Trophoblast cell (in vitro differentiated cells and primary cell): ENCODE measurements at regions not wholly inside any gene's neighbourhood (a gene's known extent, or its start where the extent isn't known, plus 50 kb on each side); places are given as distances from the start of the nearest gene placed in this dataset.

Experiments
- DNase-seq, 2 donors: peaks; one replicate each; pipeline ENCODE4 v3.0.0-alpha.2; 2016
- H2AFZ ChIP-seq: 2 replicates; pipeline ENCODE4 v1.6.1; 2013; ENCODE audit warnings: low read length, moderate library complexity, mild to moderate bottlenecking; ENCODE audit not compliant: insufficient read depth, poor library complexity
- H2AK5ac ChIP-seq: 2 replicates; pipeline ENCODE4 v1.6.1; 2013; ENCODE audit warnings: mild to moderate bottlenecking, low read length
- H2BK120ac ChIP-seq: 2 replicates; pipeline ENCODE4 v1.6.1; 2013; ENCODE audit warnings: low read length, mild to moderate bottlenecking, moderate library complexity; ENCODE audit not compliant: insufficient read depth, poor library complexity
- H2BK12ac ChIP-seq: 2 replicates; pipeline ENCODE4 v1.6.1; 2013; ENCODE audit warnings: mild to moderate bottlenecking, low read length, moderate library complexity
- H2BK5ac ChIP-seq: 2 replicates; pipeline ENCODE4 v1.6.1; 2013; ENCODE audit warnings: low read length, low read depth, moderate library complexity, mild to moderate bottlenecking; ENCODE audit not compliant: poor library complexity
- H3K14ac ChIP-seq: 2 replicates; pipeline ENCODE4 v1.6.1; 2013; ENCODE audit warnings: mild to moderate bottlenecking, low read length
- H3K18ac ChIP-seq: 2 replicates; pipeline ENCODE4 v1.6.1; 2013; ENCODE audit warnings: mild to moderate bottlenecking, low read length
- H3K23ac ChIP-seq: 2 replicates; pipeline ENCODE4 v1.6.1; 2013; ENCODE audit warnings: low read length
- H3K27ac ChIP-seq: 2 replicates; pipeline ENCODE4 v1.5.1; 2013; ENCODE audit warnings: low read depth, mild to moderate bottlenecking, inconsistent platforms, low read length, moderate library complexity
- H3K27me3 ChIP-seq: 2 replicates; pipeline ENCODE4 v1.6.1; 2013; ENCODE audit warnings: inconsistent platforms, mild to moderate bottlenecking, low read length, moderate library complexity; ENCODE audit not compliant: insufficient read depth
- H3K36me3 ChIP-seq, 2 experiments: 1 replicate in 1 of 2; 2 replicates in 1 of 2; pipeline ENCODE4 v1.6.1; 2013; ENCODE audit warnings: low read length in 2 of 2, mild to moderate bottlenecking in 2 of 2, moderate library complexity in 1 of 2; ENCODE audit not compliant: insufficient read depth in 2 of 2, control insufficient read depth in 1 of 2
- H3K4ac ChIP-seq: 2 replicates; pipeline ENCODE4 v1.6.1; 2013; ENCODE audit warnings: low read depth, mild to moderate bottlenecking, low read length, moderate library complexity
- H3K4me1 ChIP-seq, 2 experiments: 1 replicate in 1 of 2; 2 replicates in 1 of 2; pipeline ENCODE4 v1.6.1; 2013; ENCODE audit warnings: low read length in 2 of 2, mild to moderate bottlenecking in 2 of 2, moderate library complexity in 1 of 2; ENCODE audit not compliant: insufficient read depth in 2 of 2, control insufficient read depth in 1 of 2
- H3K4me2 ChIP-seq: 2 replicates; pipeline ENCODE4 v1.6.1; 2013; ENCODE audit warnings: inconsistent platforms, mild to moderate bottlenecking, low read length, moderate library complexity
- H3K4me3 ChIP-seq: 2 replicates; pipeline ENCODE4 v1.5.1; 2013; ENCODE audit warnings: mild to moderate bottlenecking, low read depth, low read length, inconsistent platforms
- H3K79me1 ChIP-seq: one replicate; pipeline ENCODE4 v1.6.1; 2013; ENCODE audit warnings: low read length
- H3K79me2 ChIP-seq: 2 replicates; pipeline ENCODE4 v1.6.1; 2013; ENCODE audit warnings: low read length, mild to moderate bottlenecking; ENCODE audit not compliant: control insufficient read depth, insufficient read depth, poor library complexity
- H3K9ac ChIP-seq: 2 replicates; pipeline ENCODE4 v1.6.1; 2013; ENCODE audit warnings: mild to moderate bottlenecking, low read length
- H3K9me3 ChIP-seq: 2 replicates; pipeline ENCODE4 v1.6.1; 2013; ENCODE audit warnings: low read depth, mild to moderate bottlenecking, control low read depth, inconsistent platforms, low read length; ENCODE audit not compliant: insufficient read depth
- H4K12ac ChIP-seq: 2 replicates; pipeline ENCODE4 v1.6.1; 2013; ENCODE audit warnings: low read depth, mild to moderate bottlenecking, low read length, moderate library complexity
- H4K8ac ChIP-seq: 2 replicates; pipeline ENCODE4 v1.6.1; 2013; ENCODE audit warnings: low read depth, mild to moderate bottlenecking, low read length, moderate library complexity
- H4K91ac ChIP-seq: one replicate; pipeline ENCODE4 v1.6.1; 2013; ENCODE audit warnings: low read depth, mild to moderate bottlenecking, low read length, moderate library complexity
- WGBS: extraction: QIAGEN DNeasy Blood & Tissue Kit; methylation state at CpG from one replicate; pipeline ENCODE4 v1.1.7; 2013; ENCODE audit warnings: missing lambda C conversion rate; ENCODE audit not compliant: insufficient read length, insufficient coverage; ENCODE audit errors: extremely low coverage; 5-methylcytosine and 5-hydroxymethylcytosine counted together

DNA sequence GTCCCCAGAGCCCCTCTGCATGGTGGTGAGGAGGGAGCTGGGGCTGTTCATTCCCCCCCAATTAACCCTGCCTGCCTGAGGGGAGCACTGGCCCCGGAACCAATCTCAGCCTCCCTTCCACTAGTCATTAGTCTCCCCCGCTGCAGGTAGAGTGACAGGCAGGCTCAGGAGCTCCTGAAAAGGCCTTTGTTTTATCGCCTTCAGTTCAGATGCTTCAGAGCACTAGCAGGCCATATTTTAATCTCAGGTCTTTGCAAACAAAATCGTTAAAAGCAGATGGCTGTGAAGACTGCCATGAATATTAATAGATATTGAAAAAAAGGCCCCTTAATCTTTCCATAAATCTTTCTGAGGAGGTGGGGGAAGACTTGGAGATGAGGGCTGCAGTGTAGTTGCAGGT lies 250.7 kb downstream of the RPS24 start:
- Histone ChIP-seq H3K4me1 (peaks cover 2 to 9% of the 10 kb centered on the region in 2 experiments), H3K4ac (no peak overlapping the region), H3K23ac (no peak overlapping the region), H3K4me3 (no peak overlapping the region), H3K36me3 (no peaks in the 10 kb centered on the region), H3K4me2 (no peak overlapping the region), H3K9ac (no peak overlapping the region), H3K27ac (no peak overlapping the region), H3K18ac (no peak overlapping the region), H3K14ac (no peak overlapping the region), H2BK12ac (no peak overlapping the region), H4K91ac (no peak overlapping the region), H3K79me1 (no peaks in the 10 kb centered on the region), H2AK5ac (peak overlapping the region; percentile 50), H2AFZ (no peak overlapping the region), H2BK120ac (no peak overlapping the region), H4K8ac (no peak overlapping the region), H2BK5ac (no peak overlapping the region), H3K27me3 (no peaks in the 10 kb centered on the region), H3K9me3 (no peaks in the 10 kb centered on the region), H4K12ac (no peak overlapping the region), H3K79me2 (no peaks in the 10 kb centered on the region)
- DNase-seq, result no peak
- WGBS, result no CpG with 5 or more reads among the region's 4 CpGs

GRCh38 chr10:78285226-78285625 lies 251.6 kb downstream of the RPS24 start:
- Histone ChIP-seq H2AFZ (no peak overlapping the region), H2BK12ac (no peak overlapping the region), H2BK120ac (no peak overlapping the region), H3K9me3 (no peaks in the 10 kb centered on the region), H2AK5ac (no peak overlapping the region), H3K4ac (no peak overlapping the region), H3K79me2 (no peaks in the 10 kb centered on the region), H3K27ac (no peak overlapping the region), H3K36me3 (no peaks in the 10 kb centered on the region), H3K18ac (no peak overlapping the region), H3K4me3 (no peak overlapping the region), H3K14ac (no peak overlapping the region), H3K27me3 (no peaks in the 10 kb centered on the region), H4K12ac (no peak overlapping the region), H3K4me1 (peaks cover 3 to 13% of the 10 kb centered on the region in 2 experiments), H4K8ac (no peak overlapping the region), H3K9ac (no peak overlapping the region), H4K91ac (no peak overlapping the region), H3K4me2 (no peak overlapping the region), H2BK5ac (no peak overlapping the region), H3K79me1 (no peaks in the 10 kb centered on the region), H3K23ac (no peak overlapping the region)
- no CpG with 5 or more reads among the region's 5 CpGs for WGBS
- no peak for DNase-seq

DNA sequence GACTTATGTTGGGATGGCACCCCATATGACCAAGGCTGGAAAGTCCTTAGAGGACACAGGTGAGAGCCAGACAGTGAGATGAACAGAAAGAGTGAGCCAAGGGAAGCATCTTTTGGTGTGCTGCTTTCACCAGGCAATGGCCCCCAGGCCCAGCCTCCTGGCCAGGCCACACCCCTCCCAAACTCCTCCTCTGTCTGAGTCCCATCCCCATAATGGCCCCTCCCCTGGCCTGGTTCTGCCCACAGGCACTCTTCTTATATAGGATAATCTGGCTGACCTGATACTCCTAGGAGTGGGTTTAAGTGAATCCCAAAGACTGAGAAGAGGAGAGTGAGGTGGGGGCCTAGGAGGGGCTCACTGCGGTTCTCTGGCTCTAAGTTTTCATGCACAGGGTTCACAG lies 252.5 kb downstream of the RPS24 start:
- WGBS, result no CpG with 5 or more reads among the region's 1 CpG
- Histone ChIP-seq H3K27ac (no peak overlapping the region), H3K23ac (no peak overlapping the region), H2AFZ (no peak overlapping the region), H4K12ac (no peak overlapping the region), H4K8ac (no peak overlapping the region), H3K9me3 (no peaks in the 10 kb centered on the region), H3K4ac (no peak overlapping the region), H2BK5ac (no peak overlapping the region), H4K91ac (no peak overlapping the region), H3K9ac (no peak overlapping the region), H3K18ac (no peak overlapping the region), H3K27me3 (no peaks in the 10 kb centered on the region), H3K4me3 (no peak overlapping the region), H2AK5ac (no peak overlapping the region), H3K79me1 (no peaks in the 10 kb centered on the region), H3K14ac (no peak overlapping the region), H2BK12ac (no peak overlapping the region), H3K36me3 (no peaks in the 10 kb centered on the region), H3K4me2 (no peak overlapping the region), H3K4me1 (peaks cover 9 to 16% of the 10 kb centered on the region in 2 experiments), H2BK120ac (no peak overlapping the region), H3K79me2 (no peaks in the 10 kb centered on the region)
- DNase-seq, result no peak

GRCh38 chr10:78286668-78287067 lies 253.0 kb downstream of the RPS24 start:
- H3K4me1 ChIP-seq, result peaks cover 9 to 18% of the 10 kb centered on the region in 2 experiments
- H3K36me3 ChIP-seq, result no peaks in the 10 kb centered on the region
- H3K27me3 ChIP-seq, result no peaks in the 10 kb centered on the region
- H3K23ac ChIP-seq, result no peak overlapping the region
- H3K4ac ChIP-seq, result no peak overlapping the region
- no peaks in the 10 kb centered on the region for H3K79me1 ChIP-seq
- no peak overlapping the region for H3K4me3 ChIP-seq
- H2BK12ac ChIP-seq, result no peak overlapping the region
- H3K9me3 ChIP-seq, result no peaks in the 10 kb centered on the region
- no CpG with 5 or more reads among the region's 9 CpGs for WGBS
- H4K12ac ChIP-seq, result no peak overlapping the region
- H3K18ac ChIP-seq, result no peak overlapping the region
- H2AK5ac ChIP-seq, result no peak overlapping the region
- H2BK5ac ChIP-seq, result no peak overlapping the region
- H3K4me2 ChIP-seq, result no peak overlapping the region
- no peak overlapping the region for H4K8ac ChIP-seq
- DNase-seq, result no peak
- no peak overlapping the region for H4K91ac ChIP-seq
- H3K79me2 ChIP-seq, result no peaks in the 10 kb centered on the region
- no peak overlapping the region for H3K9ac ChIP-seq
- H3K27ac ChIP-seq, result no peak overlapping the region
- no peak overlapping the region for H3K14ac ChIP-seq
- no peak overlapping the region for H2BK120ac ChIP-seq
- no peak overlapping the region for H2AFZ ChIP-seq
